D721Med (cell line): ENCODE measurements at regions not wholly inside any gene's neighbourhood (a gene's known extent, or its start where the extent isn't known, plus 50 kb on each side); places are given as distances from the start of the nearest gene placed in this dataset.
"Not testable (repeated sequence)": the region's sequence is repeated elsewhere in the genome, so short reads cannot be mapped to it uniquely, and the experiment has no call there.

Experiments used
- DNase-seq: peaks from one replicate; pipeline ENCODE4 v3.0.0; 2011; ENCODE audit warnings: low spot score; ENCODE audit not compliant: insufficient read length
- FAIRE-seq: peaks from 2 replicates; lab custom pipeline; 2011; peaks lifted over from hg19 to GRCh38; lab: Jason Lieb, UNC
- CTCF ChIP-seq: IDR thresholded peaks from 2 replicates; pipeline ENCODE4 v1.5.1; 2012; ENCODE audit warnings: mild to moderate bottlenecking, control low read depth; ENCODE audit not compliant: insufficient read depth; ENCODE audit errors: missing control alignments

- no peak for TF ChIP-seq CTCF
- DNase-seq, result no peak
- FAIRE-seq, result no peak
These were observed 192.0 kb upstream of the TPRG1 start for GRCh38 chr3:188979669-188980310.

- DNase-seq (no peak), FAIRE-seq (no peak)
- no peak for TF ChIP-seq CTCF
These were observed 178.6 kb upstream of the TPRG1 start for GRCh38 chr3:188993181-188993580.

GRCh38 chr3:189001559-189001958 is 170.2 kb upstream of the TPRG1 start:
- DNase-seq (no peak), FAIRE-seq (no peak)
- no peak for TF ChIP-seq CTCF

GRCh38 chr3:189003410-189003809 is 168.4 kb upstream of the TPRG1 start:
- FAIRE-seq (no peak), DNase-seq (no peak)
- TF ChIP-seq CTCF, result no peak

GRCh38 chr3:189013224-189013888 is 158.4 kb upstream of the TPRG1 start:
- FAIRE-seq (no peak), DNase-seq (no peak)
- TF ChIP-seq CTCF, result no peak

- TF ChIP-seq CTCF, result no peak
- FAIRE-seq, result no peak
- no peak for DNase-seq
These were observed 157.2 kb upstream of the TPRG1 start for GRCh38 chr3:189014526-189014925.

GRCh38 chr3:189022576-189023466 is 148.9 kb upstream of the TPRG1 start:
- DNase-seq, FAIRE-seq: not testable (repeated sequence)
